IMR-90 (cell line): ENCODE measurements at regions not wholly inside any gene's neighbourhood (a gene's known extent, or its start where the extent isn't known, plus 50 kb on each side); places are given as distances from the start of the nearest gene placed in this dataset.
A peak's percentile ranks its signal among the peaks of the same experiment; 100 is the strongest.

Experiments used
- ATAC-seq: fragments of 200-7000 bp; cut with Tn5 transposase; 2 replicates; pipeline ENCODE4 v1.9.1; 2020; ENCODE audit warnings: low read depth, mild to moderate bottlenecking, moderate library complexity
- BruUV-seq: library from RNA; stranded (reverse); fragments of 400-500 nt; replicated peaks from 2 replicates; lab custom pipeline; 2021; lab: Mats Ljungman, UMichigan
- CTCF ChIA-PET: fragments of 300-600 bp; formaldehyde crosslinking; extraction: SDS; loops from one replicate; lab custom pipeline; 2021; ENCODE audit warnings: antibody characterized with exemption; lab: Yijun Ruan, JAX
- POLR2A ChIA-PET: fragments of 300-600 bp; sonication (Branson Sonifier 250); formaldehyde crosslinking; loops from one replicate; lab custom pipeline; 2022; ENCODE audit warnings: antibody characterized with exemption; ENCODE audit not compliant: unreplicated experiment; lab: Charles Lee
- DNase-seq: peaks from one replicate; pipeline ENCODE4 v3.0.0; 2013
- H2AFZ ChIP-seq: replicated peaks from 2 replicates; pipeline ENCODE3; 2013; ENCODE audit warnings: low read length, mild to moderate bottlenecking; ENCODE audit not compliant: poor library complexity
- H2AK5ac ChIP-seq: 2 replicates; pipeline ENCODE4 v1.6.1; 2013; ENCODE audit warnings: low read depth, low read length, inconsistent platforms
- H2AK9ac ChIP-seq: replicated peaks from 2 replicates; pipeline ENCODE3; 2013; ENCODE audit warnings: mild to moderate bottlenecking, low read depth, low read length, moderate library complexity; ENCODE audit not compliant: poor library complexity
- H2BK120ac ChIP-seq: 2 replicates; pipeline ENCODE4 v1.6.1; 2013; ENCODE audit warnings: low read depth, low read length, inconsistent platforms
- H2BK15ac ChIP-seq: 3 replicates; pipeline ENCODE4 v1.6.1; 2013; ENCODE audit warnings: low read depth, low read length, inconsistent platforms
- H2BK20ac ChIP-seq: 2 replicates; pipeline ENCODE4 v1.6.1; 2013; ENCODE audit warnings: low read depth, mild to moderate bottlenecking, inconsistent platforms, low read length, moderate library complexity
- H2BK5ac ChIP-seq: 2 replicates; pipeline ENCODE4 v1.6.1; 2013; ENCODE audit warnings: mild to moderate bottlenecking, low read depth, low read length, inconsistent platforms; ENCODE audit not compliant: poor library complexity, severe bottlenecking
- H3K14ac ChIP-seq: replicated peaks from 2 replicates; pipeline ENCODE4 v1.6.1; 2013; ENCODE audit warnings: low read depth, low read length, inconsistent platforms
- H3K18ac ChIP-seq: 2 replicates; pipeline ENCODE4 v1.6.1; 2013; ENCODE audit warnings: low read depth, low read length, control low read depth
- H3K23ac ChIP-seq: 2 replicates; pipeline ENCODE4 v1.6.1; 2013; ENCODE audit warnings: low read depth, low read length, inconsistent platforms
- H3K27ac ChIP-seq: 2 replicates; pipeline ENCODE4 v1.5.1; 2013; ENCODE audit warnings: mild to moderate bottlenecking, control low read depth, low read length; ENCODE audit not compliant: insufficient read depth
- H3K27me3 ChIP-seq: 2 replicates; pipeline ENCODE4 v1.6.1; 2013; ENCODE audit warnings: low read length; ENCODE audit not compliant: control insufficient read depth, insufficient read depth
- H3K36me3 ChIP-seq: 2 replicates; pipeline ENCODE4 v1.6.1; 2013; ENCODE audit warnings: low read length, mixed read lengths; ENCODE audit not compliant: control insufficient read depth, insufficient read depth
- H3K4ac ChIP-seq: 2 replicates; pipeline ENCODE4 v1.6.1; 2013; ENCODE audit warnings: low read depth, low read length, inconsistent platforms
- H3K4me1 ChIP-seq: 2 replicates; pipeline ENCODE4 v1.6.1; 2013; ENCODE audit warnings: low read length, mixed read lengths; ENCODE audit not compliant: control insufficient read depth, insufficient read depth
- H3K4me2 ChIP-seq: 2 replicates; pipeline ENCODE4 v1.6.1; 2013; ENCODE audit warnings: low read depth, mild to moderate bottlenecking, control low read depth, low read length, moderate library complexity
- H3K4me3 ChIP-seq: 2 replicates; pipeline ENCODE4 v1.5.1; 2013; ENCODE audit warnings: low read depth, mild to moderate bottlenecking, control low read depth, low read length, moderate library complexity; ENCODE audit not compliant: insufficient read depth
- H3K56ac ChIP-seq: 2 replicates; pipeline ENCODE4 v1.6.1; 2013; ENCODE audit warnings: low read length, inconsistent platforms; ENCODE audit not compliant: insufficient read depth; ENCODE audit errors: extremely low read depth
- H3K79me1 ChIP-seq, 2 experiments: 2 replicates each; pipeline ENCODE4 v1.6.1; 2013; ENCODE audit warnings: low read length in 2 of 2, inconsistent platforms in 1 of 2, low read depth in 1 of 2
- H3K9ac ChIP-seq: 2 replicates; pipeline ENCODE4 v1.6.1; 2013; ENCODE audit warnings: low read depth, low read length, control low read depth
- H3K9me1 ChIP-seq: 2 replicates; pipeline ENCODE4 v1.6.1; 2013; ENCODE audit warnings: low read length, inconsistent platforms; ENCODE audit not compliant: insufficient read depth
- H3K9me3 ChIP-seq: 2 replicates; pipeline ENCODE4 v1.6.1; 2013; ENCODE audit warnings: low read length; ENCODE audit not compliant: control insufficient read depth, insufficient read depth
- H4K20me1 ChIP-seq: 2 replicates; pipeline ENCODE4 v1.6.1; 2013; ENCODE audit warnings: low read length, inconsistent platforms; ENCODE audit not compliant: insufficient read depth
- H4K5ac ChIP-seq: 2 replicates; pipeline ENCODE4 v1.6.1; 2013; ENCODE audit warnings: mild to moderate bottlenecking, low read depth, low read length, control low read depth
- H4K8ac ChIP-seq, 2 experiments: 2 replicates each; pipeline ENCODE4 v1.6.1; 2013; ENCODE audit warnings: low read depth in 2 of 2, low read length in 2 of 2, control low read depth in 1 of 2, inconsistent platforms in 1 of 2
- H4K91ac ChIP-seq: 2 replicates; pipeline ENCODE4 v1.6.1; 2013; ENCODE audit warnings: low read depth, low read length, inconsistent platforms; ENCODE audit not compliant: insufficient read depth
- BHLHE40 ChIP-seq: fragments of 150-350 bp; IDR thresholded peaks from 2 replicates; pipeline ENCODE4 v1.6.1; 2016; ENCODE audit warnings: mild to moderate bottlenecking, low read depth, low read length
- CEBPB ChIP-seq: IDR thresholded peaks from 2 replicates; pipeline ENCODE4 v1.6.1; 2012; ENCODE audit warnings: low read depth, low read length, improper control_type of control experiment
- CHD1 ChIP-seq: IDR thresholded peaks from 2 replicates; pipeline ENCODE4 v1.6.1; 2012; ENCODE audit warnings: low read depth, low read length, improper control_type of control experiment
- FOS ChIP-seq: fragments of 150-350 bp; IDR thresholded peaks from 2 replicates; pipeline ENCODE4 v1.6.1; 2016; ENCODE audit warnings: low read depth, low read length
- MAFK ChIP-seq: IDR thresholded peaks from 2 replicates; pipeline ENCODE4 v1.6.1; 2012; ENCODE audit warnings: low read depth, low read length, improper control_type of control experiment
- MAZ ChIP-seq: IDR thresholded peaks from 2 replicates; pipeline ENCODE4 v1.6.1; 2012; ENCODE audit warnings: low read depth, mild to moderate bottlenecking, low read length, improper control_type of control experiment, moderate library complexity, borderline replicate concordance
- MXI1 ChIP-seq: IDR thresholded peaks from 2 replicates; pipeline ENCODE4 v1.6.1; 2012; ENCODE audit warnings: low read depth, mild to moderate bottlenecking, low read length, moderate library complexity, borderline replicate concordance
- NFE2L2 ChIP-seq: fragments of 150-350 bp; IDR thresholded peaks from 2 replicates; pipeline ENCODE4 v1.6.1; 2016; ENCODE audit warnings: low read depth, mild to moderate bottlenecking, low read length
- POLR2A ChIP-seq: IDR thresholded peaks from 2 replicates; pipeline ENCODE4 v1.6.1; 2012; ENCODE audit warnings: mild to moderate bottlenecking, low read depth, low read length
- RAD21 ChIP-seq: IDR thresholded peaks from 2 replicates; pipeline ENCODE4 v1.6.1; 2012; ENCODE audit warnings: low read length, improper control_type of control experiment
- RCOR1 ChIP-seq: IDR thresholded peaks from 2 replicates; pipeline ENCODE4 v1.6.1; 2012; ENCODE audit warnings: mild to moderate bottlenecking, low read length, improper control_type of control experiment; ENCODE audit not compliant: insufficient replicate concordance
- RFX5 ChIP-seq: IDR thresholded peaks from 2 replicates; pipeline ENCODE4 v1.8.0; 2012; ENCODE audit warnings: low read depth, mild to moderate bottlenecking, low read length, moderate library complexity
- SMC3 ChIP-seq: fragments of 150-350 bp; IDR thresholded peaks from 2 replicates; pipeline ENCODE4 v1.6.1; 2016; ENCODE audit warnings: low read depth, mild to moderate bottlenecking, antibody characterized with exemption, low read length, moderate library complexity
- WGBS, 2 experiments: methylation state at CpG; one replicate each; pipeline versions ENCODE4 v1.1.5 to v1.1.7; 2013; ENCODE audit warnings: missing lambda C conversion rate in 2 of 2; ENCODE audit not compliant: insufficient read length in 1 of 2; ENCODE audit errors: extremely low coverage in 2 of 2; 5-methylcytosine and 5-hydroxymethylcytosine counted together
- dilution Hi-C: fragments of 300-500 bp; cut with HindIII; formaldehyde crosslinking; loops from one replicate; pipeline ENCODE4 v1.14.3; 2018; ENCODE audit warnings: low sequenced_read_pairs; ENCODE audit not compliant: unreplicated experiment
- in situ Hi-C: fragments of 300-500 bp; cut with MboI; formaldehyde crosslinking; loops from 3 replicates; pipeline ENCODE4 v1.14.3; 2019; ENCODE audit warnings: low sequenced_read_pairs, inconsistent platforms, mixed read lengths
- intact Hi-C: fragments of 100-400 bp; cut with micrococcal nuclease; formaldehyde crosslinking; loops from 2 replicates; pipeline ENCODE4 v1.10.0; 2022
- TF ChIP-seq, protein P1 (sequence below): conservative IDR thresholded peaks from 2 replicates; pipeline ENCODE4 v1.5.1; 2012; ENCODE audit warnings: mild to moderate bottlenecking, low read depth, low read length, improper control_type of control experiment
- TF ChIP-seq, protein P2 (sequence below): fragments of 150-350 bp; IDR thresholded peaks from 2 replicates; pipeline ENCODE4 v1.6.1; 2017; ENCODE audit warnings: mild to moderate bottlenecking, antibody characterized with exemption, low read length, low read depth
- TF ChIP-seq, protein P3 (sequence below): fragments of 150-350 bp; IDR thresholded peaks from 2 replicates; pipeline ENCODE4 v1.6.1; 2016; ENCODE audit warnings: low read depth, mild to moderate bottlenecking, low read length, moderate library complexity, borderline replicate concordance

DNA sequence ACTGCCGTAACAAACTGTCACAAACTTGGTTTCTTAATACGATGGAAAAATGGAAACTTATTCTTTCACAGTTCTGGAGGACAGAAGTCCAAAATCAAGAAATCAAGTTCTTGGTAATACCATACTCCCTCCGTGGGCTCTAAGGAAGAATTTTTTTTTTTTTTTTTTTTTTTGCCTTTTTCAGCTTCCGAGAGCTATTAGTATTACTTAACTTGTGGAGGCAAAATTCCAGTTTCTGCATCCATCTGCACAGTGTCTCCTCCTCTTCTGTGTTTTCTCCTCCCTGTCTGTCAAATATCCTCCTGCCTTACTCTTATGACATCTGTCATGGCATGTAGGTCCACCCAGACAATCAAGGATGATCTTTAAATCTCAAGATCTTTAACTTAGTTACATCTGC lies 426.6 kb downstream of the SPRY1 start:
- H2AK9ac ChIP-seq: no peak overlapping the region
- no peak overlapping the region for H2BK20ac ChIP-seq
- H2BK5ac ChIP-seq: no peak overlapping the region
- no peak overlapping the region for H4K5ac ChIP-seq
- POLR2A ChIA-PET: no interaction called here
- H2AK5ac ChIP-seq: no peak overlapping the region
- no peak overlapping the region for H3K14ac ChIP-seq
- in situ Hi-C loops: no loop called here
- TF ChIP-seq SMC3: no peak
- no peak for TF ChIP-seq NFE2L2
- no peak for TF ChIP-seq FOS
- TF ChIP-seq, protein P1, sequence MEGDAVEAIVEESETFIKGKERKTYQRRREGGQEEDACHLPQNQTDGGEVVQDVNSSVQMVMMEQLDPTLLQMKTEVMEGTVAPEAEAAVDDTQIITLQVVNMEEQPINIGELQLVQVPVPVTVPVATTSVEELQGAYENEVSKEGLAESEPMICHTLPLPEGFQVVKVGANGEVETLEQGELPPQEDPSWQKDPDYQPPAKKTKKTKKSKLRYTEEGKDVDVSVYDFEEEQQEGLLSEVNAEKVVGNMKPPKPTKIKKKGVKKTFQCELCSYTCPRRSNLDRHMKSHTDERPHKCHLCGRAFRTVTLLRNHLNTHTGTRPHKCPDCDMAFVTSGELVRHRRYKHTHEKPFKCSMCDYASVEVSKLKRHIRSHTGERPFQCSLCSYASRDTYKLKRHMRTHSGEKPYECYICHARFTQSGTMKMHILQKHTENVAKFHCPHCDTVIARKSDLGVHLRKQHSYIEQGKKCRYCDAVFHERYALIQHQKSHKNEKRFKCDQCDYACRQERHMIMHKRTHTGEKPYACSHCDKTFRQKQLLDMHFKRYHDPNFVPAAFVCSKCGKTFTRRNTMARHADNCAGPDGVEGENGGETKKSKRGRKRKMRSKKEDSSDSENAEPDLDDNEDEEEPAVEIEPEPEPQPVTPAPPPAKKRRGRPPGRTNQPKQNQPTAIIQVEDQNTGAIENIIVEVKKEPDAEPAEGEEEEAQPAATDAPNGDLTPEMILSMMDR: no peak
- TF ChIP-seq, protein P2, sequence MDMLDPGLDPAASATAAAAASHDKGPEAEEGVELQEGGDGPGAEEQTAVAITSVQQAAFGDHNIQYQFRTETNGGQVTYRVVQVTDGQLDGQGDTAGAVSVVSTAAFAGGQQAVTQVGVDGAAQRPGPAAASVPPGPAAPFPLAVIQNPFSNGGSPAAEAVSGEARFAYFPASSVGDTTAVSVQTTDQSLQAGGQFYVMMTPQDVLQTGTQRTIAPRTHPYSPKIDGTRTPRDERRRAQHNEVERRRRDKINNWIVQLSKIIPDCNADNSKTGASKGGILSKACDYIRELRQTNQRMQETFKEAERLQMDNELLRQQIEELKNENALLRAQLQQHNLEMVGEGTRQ: no peak
- no peak for TF ChIP-seq POLR2A
- TF ChIP-seq RCOR1: no peak
- TF ChIP-seq MAFK: no peak
- TF ChIP-seq, protein P3, sequence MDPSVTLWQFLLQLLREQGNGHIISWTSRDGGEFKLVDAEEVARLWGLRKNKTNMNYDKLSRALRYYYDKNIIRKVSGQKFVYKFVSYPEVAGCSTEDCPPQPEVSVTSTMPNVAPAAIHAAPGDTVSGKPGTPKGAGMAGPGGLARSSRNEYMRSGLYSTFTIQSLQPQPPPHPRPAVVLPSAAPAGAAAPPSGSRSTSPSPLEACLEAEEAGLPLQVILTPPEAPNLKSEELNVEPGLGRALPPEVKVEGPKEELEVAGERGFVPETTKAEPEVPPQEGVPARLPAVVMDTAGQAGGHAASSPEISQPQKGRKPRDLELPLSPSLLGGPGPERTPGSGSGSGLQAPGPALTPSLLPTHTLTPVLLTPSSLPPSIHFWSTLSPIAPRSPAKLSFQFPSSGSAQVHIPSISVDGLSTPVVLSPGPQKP: no peak
- no peak for TF ChIP-seq RFX5
- TF ChIP-seq MXI1: no peak
- no peak for TF ChIP-seq RAD21
- TF ChIP-seq CEBPB: no peak
- TF ChIP-seq BHLHE40: no peak
- TF ChIP-seq CHD1: no peak
- TF ChIP-seq MAZ: no peak
- no peak overlapping the region for H2BK120ac ChIP-seq
- no peak overlapping the region for H3K4me3 ChIP-seq
- H3K36me3 ChIP-seq: no peaks in the 10 kb centered on the region
- H3K27ac ChIP-seq: no peak overlapping the region
- H3K23ac ChIP-seq: no peak overlapping the region
- H3K56ac ChIP-seq: no peak overlapping the region
- no peak overlapping the region for H4K91ac ChIP-seq
- H3K4me2 ChIP-seq: no peak overlapping the region
- DNase-seq (no peak), ATAC-seq (no peak)
- no peak overlapping the region for H2AFZ ChIP-seq
- H3K4me1 ChIP-seq: peaks cover 12% of the 10 kb centered on the region
- H2BK15ac ChIP-seq: no peak overlapping the region
- H3K9me3 ChIP-seq: 0 out of 2 replicates have a peak, but pooled peaks cover 2% of the 10 kb centered on the region
- WGBS, 2 experiments: no CpG with 5 or more reads among the region's 4 CpGs
- H3K27me3 ChIP-seq: no peaks in the 10 kb centered on the region
- H3K79me1 ChIP-seq: no peaks in the 10 kb centered on the region
- H3K18ac ChIP-seq: peak overlapping the region; percentile 21; the same call in 1 of the 2 replicates
- dilution Hi-C loops: no loop called here
- no peak overlapping the region for H4K8ac ChIP-seq
- BruUV-seq: no TSS peak
- H4K20me1 ChIP-seq: no peaks in the 10 kb centered on the region
- intact Hi-C loops: no loop called here
- H3K9me1 ChIP-seq: no peaks in the 10 kb centered on the region; the same call in 1 of the 2 replicates
- CTCF ChIA-PET: interaction anchor here (0.6 kb wide), 1 partner anchor 13 kb away, joined by 3 read pairs; no protein-coding TSS in a partner anchor
- H3K4ac ChIP-seq: no peak overlapping the region
- no peak overlapping the region for H3K9ac ChIP-seq
